IPS-15b (cell line): ENCODE measurements at regions not wholly inside any gene's neighbourhood (a gene's known extent, or its start where the extent isn't known, plus 50 kb on each side); places are given as distances from the start of the nearest gene placed in this dataset.

Experiments
- H3K27me3 ChIP-seq: one replicate; pipeline ENCODE4 v1.6.1; 2013; ENCODE audit warnings: low read length; ENCODE audit not compliant: control insufficient read depth, insufficient read depth
- H3K36me3 ChIP-seq: one replicate; pipeline ENCODE4 v1.6.1; 2013; ENCODE audit warnings: low read length; ENCODE audit not compliant: control insufficient read depth, insufficient read depth
- H3K4me1 ChIP-seq: one replicate; pipeline ENCODE4 v1.6.1; 2013; ENCODE audit warnings: mild to moderate bottlenecking, low read length; ENCODE audit not compliant: control insufficient read depth, insufficient read depth
- H3K4me3 ChIP-seq: one replicate; pipeline ENCODE4 v1.5.1; 2013; ENCODE audit warnings: low read depth, low read length
- H3K9ac ChIP-seq: one replicate; pipeline ENCODE4 v1.6.1; 2013; ENCODE audit warnings: low read depth, mild to moderate bottlenecking, low read length
- H3K9me3 ChIP-seq: one replicate; pipeline ENCODE4 v1.6.1; 2013; ENCODE audit warnings: mild to moderate bottlenecking, low read length; ENCODE audit not compliant: control insufficient read depth, insufficient read depth

GRCh38 chr6:56751604-56752003 is 108.9 kb upstream of the DST start:
- Histone ChIP-seq H3K4me1 (peaks cover 24% of the 10 kb centered on the region), H3K9ac (no peak overlapping the region), H3K9me3 (no peaks in the 10 kb centered on the region), H3K27me3 (no peaks in the 10 kb centered on the region), H3K36me3 (no peaks in the 10 kb centered on the region), H3K4me3 (no peak overlapping the region)

GRCh38 chr6:56750686-56751085 is 108.0 kb upstream of the DST start:
- no peak overlapping the region for H3K9ac ChIP-seq
- H3K36me3 ChIP-seq, result no peaks in the 10 kb centered on the region
- no peaks in the 10 kb centered on the region for H3K27me3 ChIP-seq
- no peak overlapping the region for H3K4me3 ChIP-seq
- no peaks in the 10 kb centered on the region for H3K9me3 ChIP-seq
- H3K4me1 ChIP-seq, result peaks cover 23% of the 10 kb centered on the region

GRCh38 chr6:56749632-56750151 is 107.0 kb upstream of the DST start:
- Histone ChIP-seq H3K27me3 (no peaks in the 10 kb centered on the region), H3K36me3 (no peaks in the 10 kb centered on the region), H3K4me1 (peaks cover 21% of the 10 kb centered on the region), H3K9ac (no peak overlapping the region), H3K4me3 (no peak overlapping the region), H3K9me3 (no peaks in the 10 kb centered on the region)

- Histone ChIP-seq H3K36me3 (no peaks in the 10 kb centered on the region), H3K4me1 (peaks cover 29% of the 10 kb centered on the region), H3K4me3 (no peak overlapping the region), H3K9me3 (no peaks in the 10 kb centered on the region), H3K9ac (no peak overlapping the region), H3K27me3 (no peaks in the 10 kb centered on the region)
Observed at GRCh38 chr6:56746767-56747504, 104.2 kb upstream of the DST start.

- no peak overlapping the region for H3K4me3 ChIP-seq
- H3K9ac ChIP-seq, result no peak overlapping the region
- H3K4me1 ChIP-seq, result peaks cover 31% of the 10 kb centered on the region
- no peaks in the 10 kb centered on the region for H3K36me3 ChIP-seq
- no peaks in the 10 kb centered on the region for H3K9me3 ChIP-seq
- no peaks in the 10 kb centered on the region for H3K27me3 ChIP-seq
Observed at GRCh38 chr6:56745971-56746370, 103.3 kb upstream of the DST start.

- Histone ChIP-seq H3K9me3 (no peaks in the 10 kb centered on the region), H3K27me3 (no peaks in the 10 kb centered on the region), H3K9ac (no peak overlapping the region), H3K4me3 (no peak overlapping the region), H3K36me3 (no peaks in the 10 kb centered on the region), H3K4me1 (peaks cover 32% of the 10 kb centered on the region)
Observed at GRCh38 chr6:56745081-56745480, 102.4 kb upstream of the DST start.

- H3K4me1 ChIP-seq, result peaks cover 32% of the 10 kb centered on the region
Observed at GRCh38 chr6:56744528-56744927, 101.8 kb upstream of the DST start.

GRCh38 chr6:56742122-56742791 is 99.6 kb upstream of the DST start:
- H3K4me1 ChIP-seq, result peaks cover 32% of the 10 kb centered on the region
- no peaks in the 10 kb centered on the region for H3K9me3 ChIP-seq
- H3K9ac ChIP-seq, result no peak overlapping the region
- no peak overlapping the region for H3K4me3 ChIP-seq
- no peaks in the 10 kb centered on the region for H3K36me3 ChIP-seq
- no peaks in the 10 kb centered on the region for H3K27me3 ChIP-seq

More at GRCh38 chr6:56744528-56744927, 101.8 kb upstream of the DST start:
- H3K9ac ChIP-seq, result no peak overlapping the region
- no peaks in the 10 kb centered on the region for H3K9me3 ChIP-seq
- H3K4me3 ChIP-seq, result no peak overlapping the region
- no peaks in the 10 kb centered on the region for H3K36me3 ChIP-seq
- no peaks in the 10 kb centered on the region for H3K27me3 ChIP-seq

GRCh38 chr6:56741472-56741871 is 98.8 kb upstream of the DST start:
- H3K27me3 ChIP-seq, result no peaks in the 10 kb centered on the region
- H3K9ac ChIP-seq, result no peak overlapping the region
- no peaks in the 10 kb centered on the region for H3K36me3 ChIP-seq
- H3K4me1 ChIP-seq, result peaks cover 27% of the 10 kb centered on the region
- H3K4me3 ChIP-seq, result no peak overlapping the region
- no peaks in the 10 kb centered on the region for H3K9me3 ChIP-seq

- H3K36me3 ChIP-seq, result no peaks in the 10 kb centered on the region
- no peak overlapping the region for H3K4me3 ChIP-seq
- no peak overlapping the region for H3K9ac ChIP-seq
- no peaks in the 10 kb centered on the region for H3K27me3 ChIP-seq
- H3K4me1 ChIP-seq, result peaks cover 26% of the 10 kb centered on the region
- no peaks in the 10 kb centered on the region for H3K9me3 ChIP-seq
Observed at GRCh38 chr6:56739836-56740815, 97.4 kb upstream of the DST start.

GRCh38 chr6:56736804-56737203 is 94.1 kb upstream of the DST start:
- Histone ChIP-seq H3K9me3 (no peaks in the 10 kb centered on the region), H3K27me3 (no peaks in the 10 kb centered on the region), H3K4me1 (peaks cover 9% of the 10 kb centered on the region), H3K4me3 (no peak overlapping the region), H3K36me3 (no peaks in the 10 kb centered on the region), H3K9ac (no peak overlapping the region)
